Adrenal gland (tissue), 9 donors: ENCODE measurements at regions not wholly inside any gene's neighbourhood (a gene's known extent, or its start where the extent isn't known, plus 50 kb on each side); places are given as distances from the start of the nearest gene placed in this dataset.

Experiments
- DNase-seq, 7 donors: peaks; one replicate each; pipeline ENCODE4 v3.0.0-alpha.2; 2019 to 2020
- H3K27ac ChIP-seq, 5 donors: fragments of 200-600 bp; sonication (generic) in 4 of 5; 1 replicate in 3 of 5; 2 replicates in 2 of 5; pipeline versions ENCODE4 v1.5.1 to v1.8.0; 2016 to 2020; ENCODE audit warnings: mild to moderate bottlenecking in 1 of 5
- H3K27me3 ChIP-seq: fragments of 200-600 bp; 2 replicates; pipeline ENCODE4 v1.8.0; 2021
- H3K36me3 ChIP-seq, 2 donors: fragments of 200-600 bp; replicated peaks in 1 of 2; 1 replicate in 1 of 2; 2 replicates in 1 of 2; pipeline versions ENCODE4 v1.5.1 to v1.8.0; 2018 to 2022
- H3K4me1 ChIP-seq, 2 donors: fragments of 200-600 bp; replicated peaks in 1 of 2; 1 replicate in 1 of 2; 2 replicates in 1 of 2; pipeline versions ENCODE4 v1.5.1 to v1.8.0; 2018 to 2021
- H3K4me3 ChIP-seq, 4 donors: fragments of 200-600 bp; sonication (generic) in 3 of 4; one replicate each; pipeline ENCODE4 v1.5.1; 2016 to 2018
- H3K9me3 ChIP-seq, 3 donors: fragments of 200-600 bp; sonication (generic) in 1 of 3; replicated peaks in 1 of 3; 1 replicate in 2 of 3; 2 replicates in 1 of 3; pipeline versions ENCODE4 v1.5.1 to v1.8.0; 2016 to 2021
- POLR2A ChIP-seq, 2 donors: fragments of 450-650 bp; IDR thresholded peaks; one replicate each; pipeline ENCODE4 v1.6.1; 2017; ENCODE audit warnings: antibody characterized with exemption in 2 of 2, mild to moderate bottlenecking in 2 of 2, moderate library complexity in 1 of 2
- WGBS, 4 donors: extraction: QIAGEN DNeasy Blood & Tissue Kit in 2 of 4; methylation state at CpG; one replicate each; pipeline versions ENCODE4 v1.1.5 to v1.1.7; 2013 to 2017; 5-methylcytosine and 5-hydroxymethylcytosine counted together
- intact Hi-C, 2 donors: fragments of 100-400 bp; cut with DNase I; formaldehyde crosslinking; loops; one replicate each; pipeline versions ENCODE4 v1.14.1 to v1.15.0; 2022 to 2023
- TF ChIP-seq, protein P1 (sequence below), 6 experiments: fragments of 450-650 bp in 4 of 6; fragments of 200-600 bp in 2 of 6; sonication (generic) in 1 of 6; IDR thresholded peaks; 1 replicate in 5 of 6; 2 replicates in 1 of 6; pipeline versions ENCODE4 v1.5.1 to v1.8.0; 2016 to 2021; ENCODE audit warnings: antibody characterized with exemption in 6 of 6, mild to moderate bottlenecking in 2 of 6, moderate library complexity in 1 of 6
- donor health status: healthy with polysubstance abuse.
- donor health status: Bipolar disorder and iron deficiency.
- donor health status: DM: yes; HTN: yes; CAD: no.
- donor health status: DM: no; HTN: no; CAD: no.
- donor health status: DM: no; HTN: no; CAD: no.

DNA sequence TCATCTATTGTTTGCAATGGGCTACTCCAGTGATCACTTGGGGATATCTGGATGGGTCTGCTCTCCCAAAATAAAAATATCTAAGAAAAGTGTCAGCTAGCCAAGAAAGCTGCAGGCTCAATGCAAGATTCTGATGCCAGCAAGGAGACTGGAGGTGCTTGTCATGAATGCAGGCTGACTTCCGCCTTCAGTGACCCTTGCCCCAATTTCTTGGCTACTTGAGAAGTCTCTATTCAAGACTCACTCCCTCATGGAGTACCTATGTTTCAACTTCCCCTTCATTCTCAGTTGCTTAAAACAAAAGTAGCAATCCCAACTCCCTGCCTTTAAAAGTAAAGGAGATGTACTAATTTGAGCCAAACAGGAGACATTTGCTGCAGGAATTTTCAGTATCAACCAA is 123.9 kb downstream of the GPR65 start:
- WGBS, 4 donors, result 50 to 74% (median 71%) methylated on average over 1 of the region's 1 CpG
- no peaks in the 10 kb centered on the region for H3K9me3 ChIP-seq
- H3K27me3 ChIP-seq, result no peaks in the 10 kb centered on the region
- intact Hi-C loops, result no loop called here
- no peak for TF ChIP-seq POLR2A (IDR thresholded peaks at IDR 0.05)
- TF ChIP-seq, protein P1, sequence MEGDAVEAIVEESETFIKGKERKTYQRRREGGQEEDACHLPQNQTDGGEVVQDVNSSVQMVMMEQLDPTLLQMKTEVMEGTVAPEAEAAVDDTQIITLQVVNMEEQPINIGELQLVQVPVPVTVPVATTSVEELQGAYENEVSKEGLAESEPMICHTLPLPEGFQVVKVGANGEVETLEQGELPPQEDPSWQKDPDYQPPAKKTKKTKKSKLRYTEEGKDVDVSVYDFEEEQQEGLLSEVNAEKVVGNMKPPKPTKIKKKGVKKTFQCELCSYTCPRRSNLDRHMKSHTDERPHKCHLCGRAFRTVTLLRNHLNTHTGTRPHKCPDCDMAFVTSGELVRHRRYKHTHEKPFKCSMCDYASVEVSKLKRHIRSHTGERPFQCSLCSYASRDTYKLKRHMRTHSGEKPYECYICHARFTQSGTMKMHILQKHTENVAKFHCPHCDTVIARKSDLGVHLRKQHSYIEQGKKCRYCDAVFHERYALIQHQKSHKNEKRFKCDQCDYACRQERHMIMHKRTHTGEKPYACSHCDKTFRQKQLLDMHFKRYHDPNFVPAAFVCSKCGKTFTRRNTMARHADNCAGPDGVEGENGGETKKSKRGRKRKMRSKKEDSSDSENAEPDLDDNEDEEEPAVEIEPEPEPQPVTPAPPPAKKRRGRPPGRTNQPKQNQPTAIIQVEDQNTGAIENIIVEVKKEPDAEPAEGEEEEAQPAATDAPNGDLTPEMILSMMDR (IDR thresholded peaks at IDR 0.05), result no peak
- no peak overlapping the region for H3K4me3 ChIP-seq
- H3K4me1 ChIP-seq, result peaks cover 0 to 11% of the 10 kb centered on the region in 2 donors
- H3K36me3 ChIP-seq, result no peaks in the 10 kb centered on the region
- peak overlapping the region in 2 of 5 donors; percentile 56 to 71 for H3K27ac ChIP-seq
- DNase-seq, result peak in 5 of 7 donors; percentile 19 to 59 (median 37)

DNA sequence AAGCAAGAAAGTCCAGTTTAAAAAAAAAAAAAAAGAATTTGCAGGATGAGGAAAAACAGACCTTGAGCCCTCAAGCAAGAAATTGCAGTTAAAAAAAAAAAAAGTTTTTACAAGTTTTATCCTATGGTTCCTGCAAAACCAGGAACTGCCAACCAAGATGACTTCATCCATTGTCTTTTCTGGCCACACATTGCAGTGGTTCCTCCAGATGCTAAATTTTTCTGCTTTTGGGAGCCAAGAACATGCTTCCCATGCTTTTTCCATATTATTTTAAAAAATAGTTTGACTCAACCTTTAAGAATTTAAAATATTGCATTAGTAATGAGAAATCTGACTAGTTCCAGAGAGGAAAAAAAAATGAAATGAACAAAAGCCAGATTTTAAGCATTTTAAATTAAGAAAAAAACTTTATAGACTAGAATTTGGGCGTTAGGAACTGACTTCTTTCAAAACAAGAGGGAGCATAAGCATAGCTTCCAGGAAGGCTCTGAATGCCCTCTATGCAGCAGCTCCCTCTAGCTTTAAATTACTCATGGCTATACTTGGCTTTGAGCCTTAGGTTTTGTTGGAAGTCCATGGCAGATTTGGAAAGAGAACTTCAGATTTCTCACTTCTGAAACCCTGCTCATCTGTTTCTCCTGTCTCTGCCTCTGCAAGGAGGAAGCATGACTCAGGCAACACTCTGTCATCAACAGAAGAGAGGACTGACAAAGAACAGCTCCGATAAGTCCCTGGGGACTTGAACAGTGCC is 124.5 kb downstream of the GPR65 start:
- Histone ChIP-seq H3K27me3 (no peaks in the 10 kb centered on the region), H3K4me3 (no peak overlapping the region), H3K9me3 (no peaks in the 10 kb centered on the region), H3K4me1 (peaks cover 0 to 11% of the 10 kb centered on the region in 2 donors), H3K36me3 (no peaks in the 10 kb centered on the region), H3K27ac (peak overlapping the region in 2 of 5 donors; percentile 56 to 75)
- TF ChIP-seq POLR2A (IDR thresholded peaks at IDR 0.05), result no peak
- TF ChIP-seq, protein P1 (IDR thresholded peaks at IDR 0.05), result peak in 1 of 6 experiments; percentile 20
- DNase-seq, result peak; percentile 19 to 69 (median 56)
- intact Hi-C loops, result no loop called here
- 4 to 16% (median 7%) methylated on average over 2 of the region's 2 CpGs for WGBS, 4 donors

DNA sequence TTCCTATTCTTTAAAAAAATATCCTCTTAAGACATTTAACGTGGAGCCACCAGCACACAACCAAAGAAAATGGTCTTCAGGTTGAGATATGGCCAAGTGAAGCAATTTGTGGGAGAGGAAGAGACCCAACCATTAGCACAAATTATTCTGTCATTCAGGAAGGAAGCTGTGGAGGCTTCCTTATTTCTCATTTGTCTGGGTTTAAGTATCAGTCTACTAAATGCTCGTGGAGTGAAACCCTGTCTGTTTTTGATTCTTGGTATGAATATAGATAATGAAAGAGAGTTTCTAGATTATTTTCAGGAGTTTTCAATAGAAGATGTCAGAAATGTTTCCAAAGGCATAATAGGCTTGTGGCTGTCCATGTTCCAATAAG is 125.1 kb downstream of the GPR65 start:
- intact Hi-C loops, result no loop called here
- WGBS, 4 donors, result 17 to 28% (median 22%) methylated on average over 2 of the region's 2 CpGs

More for the DNA sequence above, 125.1 kb downstream of the GPR65 start:
- H3K36me3 ChIP-seq, result no peaks in the 10 kb centered on the region
- H3K27ac ChIP-seq, result peak overlapping the region in 3 of 5 donors; percentile 6 to 75 (median 56)
- no peak for DNase-seq
- H3K4me3 ChIP-seq, result no peak overlapping the region
- no peaks in the 10 kb centered on the region for H3K27me3 ChIP-seq
- TF ChIP-seq, protein P1 (IDR thresholded peaks at IDR 0.05), result no peak
- no peak for TF ChIP-seq POLR2A (IDR thresholded peaks at IDR 0.05)
- H3K9me3 ChIP-seq, result no peaks in the 10 kb centered on the region
- peaks cover 0 to 11% of the 10 kb centered on the region in 2 donors for H3K4me1 ChIP-seq
